ENCODE measurements at regions not wholly inside any gene's neighbourhood (a gene's known extent, or its start where the extent isn't known, plus 50 kb on each side); places are given as distances from the start of the nearest gene placed in this dataset.

DNA sequence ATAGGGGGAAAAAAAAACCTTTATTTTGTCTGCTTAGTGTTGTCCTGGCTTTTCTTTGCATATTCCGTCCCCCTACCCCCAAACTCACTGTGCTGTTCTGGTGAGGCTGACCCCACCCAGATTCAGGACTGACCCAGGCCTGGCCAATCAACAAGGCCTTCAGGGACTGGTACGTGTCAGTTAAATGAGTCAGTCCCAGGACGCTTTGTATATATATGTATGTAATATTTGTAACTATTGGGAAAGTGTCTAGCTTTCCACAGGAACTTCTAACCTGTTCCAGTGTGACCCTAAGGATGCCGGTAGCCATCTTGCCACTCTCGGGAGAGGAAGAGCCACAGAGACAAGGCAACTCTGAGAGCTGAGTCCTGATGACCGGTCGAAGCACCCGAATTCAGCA is 107.4 kb downstream of the VCPKMT start:
- peak; percentile 40 for DNase-seq (ENCODE audit: low spot score)
- Histone ChIP-seq H3K36me3 (ENCODE audit: insufficient read depth, low read length) (no peaks in the 10 kb centered on the region), H3K4me3 (ENCODE audit: low read depth, low read length, poor library complexity, severe bottlenecking) (peak overlapping the region; percentile 48), H3K4me2 (ENCODE audit: low read length) (peak overlapping the region; percentile 73), H3K9me2 (ENCODE audit: insufficient read depth, low read length) (no peaks in the 10 kb centered on the region), H3K4me1 (ENCODE audit: insufficient read depth, low read length, poor library complexity, severe bottlenecking) (peaks cover 86% of the 10 kb centered on the region), H3K79me2 (ENCODE audit: insufficient read depth, low read depth, low read length) (0 out of 2 replicates have a peak, but pooled peaks cover 2% of the 10 kb centered on the region), H3K9me3 (ENCODE audit: low read length) (no peaks in the 10 kb centered on the region), H2AFZ (ENCODE audit: low read length) (peak overlapping the region; percentile 98), H3K27ac (ENCODE audit: low read depth, low read length, poor library complexity, severe bottlenecking) (peak overlapping the region; percentile 94), H4K20me1 (ENCODE audit: insufficient read depth, low read length) (no peaks in the 10 kb centered on the region)
- ChIA-PET CTCF (ENCODE audit: unreplicated experiment) (interaction anchor here (0.6 kb wide), 1 partner anchor 35 kb away, joined by 3 read pairs; no protein-coding TSS in a partner anchor), POLR2A (interaction anchor here (0.6 to 4.2 kb wide), 9 partner anchors 9 to 147 kb away, joined by 3 to 16 read pairs (median 4); no protein-coding TSS in a partner anchor)
- TF ChIP-seq, protein P1, sequence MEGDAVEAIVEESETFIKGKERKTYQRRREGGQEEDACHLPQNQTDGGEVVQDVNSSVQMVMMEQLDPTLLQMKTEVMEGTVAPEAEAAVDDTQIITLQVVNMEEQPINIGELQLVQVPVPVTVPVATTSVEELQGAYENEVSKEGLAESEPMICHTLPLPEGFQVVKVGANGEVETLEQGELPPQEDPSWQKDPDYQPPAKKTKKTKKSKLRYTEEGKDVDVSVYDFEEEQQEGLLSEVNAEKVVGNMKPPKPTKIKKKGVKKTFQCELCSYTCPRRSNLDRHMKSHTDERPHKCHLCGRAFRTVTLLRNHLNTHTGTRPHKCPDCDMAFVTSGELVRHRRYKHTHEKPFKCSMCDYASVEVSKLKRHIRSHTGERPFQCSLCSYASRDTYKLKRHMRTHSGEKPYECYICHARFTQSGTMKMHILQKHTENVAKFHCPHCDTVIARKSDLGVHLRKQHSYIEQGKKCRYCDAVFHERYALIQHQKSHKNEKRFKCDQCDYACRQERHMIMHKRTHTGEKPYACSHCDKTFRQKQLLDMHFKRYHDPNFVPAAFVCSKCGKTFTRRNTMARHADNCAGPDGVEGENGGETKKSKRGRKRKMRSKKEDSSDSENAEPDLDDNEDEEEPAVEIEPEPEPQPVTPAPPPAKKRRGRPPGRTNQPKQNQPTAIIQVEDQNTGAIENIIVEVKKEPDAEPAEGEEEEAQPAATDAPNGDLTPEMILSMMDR (conservative IDR thresholded peaks at IDR 0.05; ENCODE audit: low read length): no peak
- no peak for TF ChIP-seq EZH2phosphoT487 (IDR thresholded peaks at IDR 0.05; ENCODE audit: borderline replicate concordance, low read depth, low read length)
- BruUV-seq (replicated peaks): TSS peak; percentile 49
- intact Hi-C loops (cut with micrococcal nuclease; ENCODE audit: unreplicated experiment): loop anchor here (1.0 kb wide), 1 partner anchor 52 kb away; no protein-coding TSS in a partner anchor

DNA sequence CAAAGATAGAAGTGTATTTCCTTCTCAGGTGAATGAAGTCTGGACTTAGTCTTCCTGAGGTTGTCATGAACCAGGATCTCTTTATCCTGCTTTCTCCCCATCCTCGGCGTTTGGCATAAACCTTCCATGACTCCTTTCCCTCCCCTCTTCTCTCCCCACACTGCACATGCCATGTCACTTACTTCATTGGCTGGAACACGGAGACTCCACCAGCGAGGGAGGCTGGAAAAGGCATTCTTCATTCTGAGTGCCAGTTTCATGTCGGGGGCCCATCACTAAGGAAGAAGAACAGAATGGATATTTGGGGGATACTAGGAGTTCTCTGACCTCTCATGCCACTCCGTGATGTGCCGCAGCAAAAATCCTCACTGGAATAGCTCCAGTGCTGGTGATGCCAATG is 105.6 kb downstream of the VCPKMT start:
- Histone ChIP-seq H3K9me2 (ENCODE audit: insufficient read depth, low read length) (no peaks in the 10 kb centered on the region), H3K4me3 (ENCODE audit: low read depth, low read length, poor library complexity, severe bottlenecking) (no peak overlapping the region), H3K79me2 (ENCODE audit: insufficient read depth, low read depth, low read length) (no peaks in the 10 kb centered on the region), H3K4me1 (ENCODE audit: insufficient read depth, low read length, poor library complexity, severe bottlenecking) (peaks cover 72% of the 10 kb centered on the region), H3K27ac (ENCODE audit: low read depth, low read length, poor library complexity, severe bottlenecking) (no peak overlapping the region), H4K20me1 (ENCODE audit: insufficient read depth, low read length) (no peaks in the 10 kb centered on the region), H2AFZ (ENCODE audit: low read length) (no peak overlapping the region), H3K36me3 (ENCODE audit: insufficient read depth, low read length) (no peaks in the 10 kb centered on the region), H3K9me3 (ENCODE audit: low read length) (no peaks in the 10 kb centered on the region), H3K4me2 (ENCODE audit: low read length) (no peak overlapping the region)
- POLR2A ChIA-PET: interaction anchor here (0.6 to 4.2 kb wide), 4 partner anchors 50 to 754 kb away, joined by 3 to 16 read pairs (median 4); no protein-coding TSS in a partner anchor
- intact Hi-C loops (cut with micrococcal nuclease; ENCODE audit: unreplicated experiment): no loop called here
- TF ChIP-seq, protein P1 (conservative IDR thresholded peaks at IDR 0.05; ENCODE audit: low read length): no peak
- no peak for TF ChIP-seq EZH2phosphoT487 (IDR thresholded peaks at IDR 0.05; ENCODE audit: borderline replicate concordance, low read depth, low read length)
- CTCF ChIA-PET (ENCODE audit: unreplicated experiment): interaction anchor here (0.6 kb wide), 1 partner anchor 72 kb away, joined by 4 read pairs; no protein-coding TSS in a partner anchor
- no TSS peak for BruUV-seq (replicated peaks)
- DNase-seq (ENCODE audit: low spot score): no peak

DNA sequence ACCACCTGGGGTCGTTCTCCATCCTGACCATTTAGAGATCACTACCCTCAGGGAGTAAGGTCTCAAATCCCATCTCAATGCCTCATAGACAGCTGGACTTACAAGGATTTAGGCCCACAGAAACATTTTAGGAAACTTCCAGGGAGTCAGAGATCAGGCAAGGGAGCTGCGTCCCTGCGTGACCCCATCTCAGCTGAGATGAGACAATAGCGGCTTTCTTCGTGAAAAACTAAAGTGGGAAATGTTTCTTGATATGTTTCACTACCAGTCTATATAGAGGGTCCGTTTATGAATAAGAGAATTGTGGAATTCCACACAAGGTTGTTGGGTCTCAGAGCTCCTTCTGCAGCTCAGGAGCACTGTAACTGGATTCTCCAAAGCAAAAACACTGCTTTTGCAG is 105.1 kb downstream of the VCPKMT start:
- Histone ChIP-seq H3K9me2 (ENCODE audit: insufficient read depth, low read length) (no peaks in the 10 kb centered on the region), H3K79me2 (ENCODE audit: insufficient read depth, low read depth, low read length) (no peaks in the 10 kb centered on the region), H2AFZ (ENCODE audit: low read length) (no peak overlapping the region), H3K4me2 (ENCODE audit: low read length) (no peak overlapping the region), H3K4me1 (ENCODE audit: insufficient read depth, low read length, poor library complexity, severe bottlenecking) (peaks cover 69% of the 10 kb centered on the region), H4K20me1 (ENCODE audit: insufficient read depth, low read length) (no peaks in the 10 kb centered on the region), H3K9me3 (ENCODE audit: low read length) (no peaks in the 10 kb centered on the region), H3K4me3 (ENCODE audit: low read depth, low read length, poor library complexity, severe bottlenecking) (no peak overlapping the region), H3K36me3 (ENCODE audit: insufficient read depth, low read length) (no peaks in the 10 kb centered on the region), H3K27ac (ENCODE audit: low read depth, low read length, poor library complexity, severe bottlenecking) (no peak overlapping the region)
- BruUV-seq (replicated peaks): no TSS peak
- intact Hi-C loops (cut with micrococcal nuclease; ENCODE audit: unreplicated experiment): no loop called here
- DNase-seq (ENCODE audit: low spot score): no peak
- TF ChIP-seq EZH2phosphoT487 (IDR thresholded peaks at IDR 0.05; ENCODE audit: borderline replicate concordance, low read depth, low read length): no peak
- TF ChIP-seq, protein P1 (conservative IDR thresholded peaks at IDR 0.05; ENCODE audit: low read length): no peak
- POLR2A ChIA-PET: interaction anchor here (0.6 to 4.2 kb wide), 3 partner anchors 16 to 61 kb away, joined by 3 to 16 read pairs (median 7); no protein-coding TSS in a partner anchor
- CTCF ChIA-PET (ENCODE audit: unreplicated experiment): interaction anchor here (0.5 kb wide), 1 partner anchor 50 kb away, joined by 3 read pairs; no protein-coding TSS in a partner anchor
